Stomach (tissue), 8 donors: ENCODE measurements at regions not wholly inside any gene's neighbourhood (a gene's known extent, or its start where the extent isn't known, plus 50 kb on each side); places are given as distances from the start of the nearest gene placed in this dataset.

Experiments
- DNase-seq, 2 donors: peaks; one replicate each; pipeline versions ENCODE4 v3.0.0 to v3.0.0-alpha.2; 2013 to 2019
- H3K27ac ChIP-seq, 5 donors: fragments of 200-600 bp in 4 of 5; sonication (generic) in 4 of 5; one replicate each; pipeline ENCODE4 v1.5.1; 2013 to 2019; ENCODE audit warnings: mild to moderate bottlenecking in 1 of 5, moderate library complexity in 1 of 5
- H3K27me3 ChIP-seq, 3 donors: fragments of 200-600 bp; sonication (generic); one replicate each; pipeline ENCODE4 v1.5.1; 2017 to 2019; ENCODE audit warnings: mixed run types in 1 of 3
- H3K36me3 ChIP-seq, 4 donors: fragments of 200-600 bp; sonication (generic); 1 replicate in 3 of 4; 2 replicates in 1 of 4; pipeline ENCODE4 v1.5.1; 2016 to 2019
- H3K4me1 ChIP-seq, 4 donors: fragments of 200-600 bp; sonication (generic); one replicate each; pipeline ENCODE4 v1.5.1; 2016 to 2019
- H3K4me3 ChIP-seq, 4 donors: fragments of 200-600 bp; sonication (generic) in 3 of 4; one replicate each; pipeline ENCODE4 v1.5.1; 2016 to 2019; ENCODE audit warnings: mild to moderate bottlenecking in 1 of 4
- H3K9me3 ChIP-seq, 4 donors: fragments of 200-600 bp; sonication (generic); one replicate each; pipeline ENCODE4 v1.5.1; 2016 to 2019
- EP300 ChIP-seq: sonication (generic); formaldehyde crosslinking; IDR thresholded peaks from one replicate; pipeline ENCODE4 v1.6.1; 2017; ENCODE audit warnings: antibody characterized with exemption
- POLR2A ChIP-seq, 4 donors: fragments of 450-650 bp; IDR thresholded peaks; one replicate each; pipeline ENCODE4 v1.6.1; 2016; ENCODE audit warnings: antibody characterized with exemption in 4 of 4, control low read depth in 2 of 4, mild to moderate bottlenecking in 1 of 4, moderate library complexity in 1 of 4
- POLR2AphosphoS5 ChIP-seq, 3 donors: sonication (generic); formaldehyde crosslinking; IDR thresholded peaks; one replicate each; pipeline ENCODE4 v1.6.1; 2016; ENCODE audit warnings: antibody characterized with exemption in 3 of 3
- WGBS, 5 donors: extraction: QIAGEN DNeasy Blood & Tissue Kit in 3 of 5; methylation state at CpG; one replicate each; pipeline versions ENCODE4 v1.1.5 to v1.1.7; 2013 to 2018; 5-methylcytosine and 5-hydroxymethylcytosine counted together
- intact Hi-C: fragments of 100-400 bp; cut with DNase I; formaldehyde crosslinking; loops from one replicate; pipeline ENCODE4 v1.15.1; 2023; ENCODE audit warnings: low total_unique reads
- TF ChIP-seq, protein P1 (sequence below), 7 experiments: fragments of 450-650 bp in 4 of 7; fragments of 200-600 bp in 3 of 7; sonication (generic) in 3 of 7; IDR thresholded peaks; one replicate each; pipeline ENCODE4 v1.5.1; 2016 to 2019; ENCODE audit warnings: antibody characterized with exemption in 7 of 7, control low read depth in 2 of 7, mild to moderate bottlenecking in 1 of 7
- donor health status: healthy with polysubstance abuse.
- donor health status: Bipolar disorder and iron deficiency.
- donor health status: healthy.

DNA sequence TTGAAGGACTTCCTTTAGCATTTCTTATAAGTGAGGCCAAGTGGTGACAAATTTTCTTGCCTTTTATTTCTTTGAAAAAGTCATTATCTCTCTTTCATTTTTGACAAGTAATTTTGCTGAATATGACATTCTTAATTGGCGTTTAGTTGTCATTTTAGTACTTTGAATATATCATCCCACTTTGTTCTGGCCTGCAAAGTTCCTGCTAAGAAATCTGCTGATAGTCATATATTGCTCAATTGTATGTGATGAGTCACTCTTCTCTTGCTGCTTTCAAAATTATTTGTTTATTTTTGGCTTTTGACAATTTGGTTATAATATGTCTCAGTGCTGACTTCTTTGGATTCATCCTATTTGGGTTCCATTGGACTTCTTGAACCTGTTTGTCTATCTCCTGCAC is 312.6 kb downstream of the DUSP10 start:
- Histone ChIP-seq H3K9me3 (peaks cover 3 to 22% (median 18%) of the 10 kb centered on the region in 4 donors), H3K36me3 (no peaks in the 10 kb centered on the region), H3K4me1 (no peaks in the 10 kb centered on the region), H3K27me3 (no peaks in the 10 kb centered on the region), H3K4me3 (no peak overlapping the region), H3K27ac (no peak overlapping the region)
- intact Hi-C loops, result no loop called here
- WGBS, 5 donors, result 40 to 95% (median 74%) methylated on average over 1 of the region's 1 CpG
- TF ChIP-seq EP300, result no peak
- TF ChIP-seq, protein P1, sequence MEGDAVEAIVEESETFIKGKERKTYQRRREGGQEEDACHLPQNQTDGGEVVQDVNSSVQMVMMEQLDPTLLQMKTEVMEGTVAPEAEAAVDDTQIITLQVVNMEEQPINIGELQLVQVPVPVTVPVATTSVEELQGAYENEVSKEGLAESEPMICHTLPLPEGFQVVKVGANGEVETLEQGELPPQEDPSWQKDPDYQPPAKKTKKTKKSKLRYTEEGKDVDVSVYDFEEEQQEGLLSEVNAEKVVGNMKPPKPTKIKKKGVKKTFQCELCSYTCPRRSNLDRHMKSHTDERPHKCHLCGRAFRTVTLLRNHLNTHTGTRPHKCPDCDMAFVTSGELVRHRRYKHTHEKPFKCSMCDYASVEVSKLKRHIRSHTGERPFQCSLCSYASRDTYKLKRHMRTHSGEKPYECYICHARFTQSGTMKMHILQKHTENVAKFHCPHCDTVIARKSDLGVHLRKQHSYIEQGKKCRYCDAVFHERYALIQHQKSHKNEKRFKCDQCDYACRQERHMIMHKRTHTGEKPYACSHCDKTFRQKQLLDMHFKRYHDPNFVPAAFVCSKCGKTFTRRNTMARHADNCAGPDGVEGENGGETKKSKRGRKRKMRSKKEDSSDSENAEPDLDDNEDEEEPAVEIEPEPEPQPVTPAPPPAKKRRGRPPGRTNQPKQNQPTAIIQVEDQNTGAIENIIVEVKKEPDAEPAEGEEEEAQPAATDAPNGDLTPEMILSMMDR (IDR thresholded peaks at IDR 0.05), result no peak
- no peak for TF ChIP-seq POLR2A (IDR thresholded peaks at IDR 0.05)
- no peak for TF ChIP-seq POLR2AphosphoS5 (IDR thresholded peaks at IDR 0.05)
- DNase-seq, result no peak

DNA sequence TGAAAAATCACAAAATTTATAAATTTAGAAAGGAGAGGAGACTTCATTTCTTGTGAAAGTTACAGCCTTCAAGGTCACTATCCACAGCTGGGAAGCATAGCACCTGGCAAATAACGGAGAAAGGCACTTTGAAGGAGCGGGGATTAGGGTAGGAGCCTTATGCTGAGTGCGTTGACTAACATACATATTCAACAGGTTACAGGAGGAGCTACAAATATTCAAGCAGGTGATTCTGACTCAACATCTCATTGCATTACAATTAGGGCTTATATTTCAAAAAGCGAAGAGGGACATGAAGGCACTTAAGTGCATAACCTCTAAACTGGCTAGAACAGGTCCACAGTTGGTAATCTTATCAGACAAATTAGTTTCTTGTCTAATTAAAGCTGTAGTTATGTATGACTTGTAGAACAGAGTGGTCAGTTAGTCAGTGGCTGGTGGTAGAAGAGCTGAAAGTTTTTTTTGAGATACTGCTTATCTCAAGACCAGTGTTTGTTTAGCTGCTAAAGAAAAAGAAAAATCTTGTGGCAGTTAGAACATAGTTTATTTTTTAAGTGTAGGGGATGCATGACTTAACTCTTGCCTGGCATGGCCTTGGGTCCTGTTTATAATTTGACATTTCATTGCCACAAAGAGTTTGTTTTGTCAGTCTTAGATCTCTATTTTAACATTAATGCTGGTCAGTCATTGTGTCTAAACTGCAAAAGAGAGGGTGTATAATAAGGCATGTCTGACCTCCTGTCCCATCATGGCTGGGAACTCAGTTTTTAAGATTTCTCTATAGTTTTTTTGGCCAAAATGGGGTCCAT is 311.5 kb downstream of the DUSP10 start:
- Histone ChIP-seq H3K27ac (no peak overlapping the region), H3K4me1 (peaks cover 0 to 3% (median 0%) of the 10 kb centered on the region in 4 donors), H3K36me3 (no peaks in the 10 kb centered on the region), H3K27me3 (no peaks in the 10 kb centered on the region), H3K9me3 (peaks cover 3 to 22% (median 18%) of the 10 kb centered on the region in 4 donors), H3K4me3 (no peak overlapping the region)
- 55 to 72% (median 60%) methylated on average over 4 of the region's 4 CpGs for WGBS, 5 donors
- DNase-seq, result no peak
- intact Hi-C loops, result loop anchor here (10.0 kb wide), 1 partner anchor 546 kb away; no protein-coding TSS in a partner anchor
- TF ChIP-seq EP300 (no peak), POLR2A (IDR thresholded peaks at IDR 0.05) (no peak), POLR2AphosphoS5 (IDR thresholded peaks at IDR 0.05) (no peak)
- TF ChIP-seq, protein P1 (IDR thresholded peaks at IDR 0.05), result no peak

DNA sequence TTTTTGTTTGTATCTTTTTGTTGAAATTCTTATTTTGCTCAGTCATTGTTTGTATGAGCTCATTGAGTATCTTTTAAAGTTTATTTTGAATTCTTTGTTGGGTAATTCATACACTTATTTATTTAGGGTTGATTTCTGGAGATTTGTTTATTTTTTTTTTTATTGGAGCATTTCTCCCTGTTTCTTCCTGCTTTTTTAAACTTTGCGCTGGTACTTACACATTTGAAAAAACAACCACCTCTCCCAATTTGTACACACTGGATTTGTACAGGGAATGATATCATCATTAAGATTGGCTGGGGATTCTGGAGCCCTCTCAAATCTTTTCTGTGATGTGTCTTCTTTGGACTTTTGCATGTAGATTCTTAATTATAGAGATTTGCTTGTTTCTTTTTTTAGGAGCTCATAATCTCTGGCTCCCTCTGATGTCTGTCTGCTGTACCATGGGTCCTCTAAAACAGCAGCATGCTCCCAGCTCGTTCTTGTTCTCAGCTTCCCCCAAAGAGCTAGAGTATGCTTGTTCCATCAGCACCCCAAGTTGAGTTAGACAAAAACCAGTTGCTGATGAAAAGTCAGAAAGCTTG is 310.7 kb downstream of the DUSP10 start:
- peaks cover 0 to 3% (median 0%) of the 10 kb centered on the region in 4 donors for H3K4me1 ChIP-seq
- DNase-seq, result no peak
- intact Hi-C loops, result loop anchor here (10.0 kb wide), 1 partner anchor 546 kb away; no protein-coding TSS in a partner anchor
- no peak overlapping the region for H3K4me3 ChIP-seq
- WGBS, 5 donors, result 38 to 67% (median 50%) methylated on average over 2 of the region's 2 CpGs
- TF ChIP-seq POLR2A (IDR thresholded peaks at IDR 0.05) (no peak), POLR2AphosphoS5 (IDR thresholded peaks at IDR 0.05) (no peak), EP300 (no peak)
- TF ChIP-seq, protein P1 (IDR thresholded peaks at IDR 0.05), result no peak
- no peaks in the 10 kb centered on the region for H3K36me3 ChIP-seq
- peaks cover 3 to 15% (median 10%) of the 10 kb centered on the region in 4 donors for H3K9me3 ChIP-seq
- no peaks in the 10 kb centered on the region for H3K27me3 ChIP-seq
- H3K27ac ChIP-seq, result no peak overlapping the region

DNA sequence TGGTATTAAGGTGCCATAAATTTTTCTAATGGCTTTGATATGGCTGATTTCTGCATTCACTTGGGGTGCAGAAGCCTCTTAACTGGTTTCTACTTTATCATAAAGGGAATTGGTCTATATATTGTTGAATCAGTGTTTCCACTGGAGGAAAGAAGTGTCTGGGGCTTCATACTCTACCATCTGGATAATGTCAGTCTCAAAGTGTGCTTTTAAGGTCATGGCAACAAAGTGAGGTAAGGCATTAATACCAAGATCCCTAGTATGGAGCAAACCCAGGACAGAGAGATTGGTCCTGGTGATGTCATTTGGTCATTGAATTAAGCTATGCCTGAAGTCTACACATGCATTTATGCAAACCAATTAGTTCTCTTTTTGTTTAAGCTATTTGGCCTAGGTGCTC is 309.9 kb downstream of the DUSP10 start:
- intact Hi-C loops, result loop anchor here (10.0 kb wide), 1 partner anchor 547 kb away; no protein-coding TSS in a partner anchor
- no peak overlapping the region for H3K27ac ChIP-seq
- DNase-seq, result no peak

More for the DNA sequence above, 309.9 kb downstream of the DUSP10 start:
- H3K36me3 ChIP-seq, result no peaks in the 10 kb centered on the region
- TF ChIP-seq POLR2A (IDR thresholded peaks at IDR 0.05) (no peak), POLR2AphosphoS5 (IDR thresholded peaks at IDR 0.05) (no peak), EP300 (no peak)
- TF ChIP-seq, protein P1 (IDR thresholded peaks at IDR 0.05), result no peak
- no peaks in the 10 kb centered on the region for H3K27me3 ChIP-seq
- H3K4me1 ChIP-seq, result peaks cover 0 to 3% (median 0%) of the 10 kb centered on the region in 4 donors
- no peak overlapping the region for H3K4me3 ChIP-seq
- H3K9me3 ChIP-seq, result peaks cover 0 to 7% (median 4%) of the 10 kb centered on the region in 4 donors
